Mucosa of descending colon (tissue), 3 donors: ENCODE measurements at regions not wholly inside any gene's neighbourhood (a gene's known extent, or its start where the extent isn't known, plus 50 kb on each side); places are given as distances from the start of the nearest gene placed in this dataset.
"Not testable (repeated sequence)": the region's sequence is repeated elsewhere in the genome, so short reads cannot be mapped to it uniquely, and the experiment has no call there.

Source experiments
- ATAC-seq: fragments of 200-7000 bp; cut with Tn5 transposase; one replicate; pipeline ENCODE4 v1.9.1; 2020; ENCODE audit warnings: mild to moderate bottlenecking, moderate library complexity
- DNase-seq, 3 donors: peaks; one replicate each; pipeline ENCODE4 v3.0.0-alpha.2; 2020
- H3K36me3 ChIP-seq: fragments of 200-600 bp; one replicate; pipeline ENCODE4 v1.8.0; 2021; ENCODE audit warnings: low read depth, mild to moderate bottlenecking
- H3K4me1 ChIP-seq: fragments of 200-600 bp; one replicate; pipeline ENCODE4 v1.8.0; 2021; ENCODE audit warnings: low read depth, mild to moderate bottlenecking
- H3K4me3 ChIP-seq: fragments of 200-600 bp; one replicate; pipeline ENCODE4 v1.8.0; 2021; ENCODE audit warnings: mild to moderate bottlenecking
- H3K9me3 ChIP-seq: fragments of 200-600 bp; one replicate; pipeline ENCODE4 v1.8.0; 2021; ENCODE audit warnings: mild to moderate bottlenecking
- CTCF ChIP-seq: fragments of 200-600 bp; IDR thresholded peaks from one replicate; pipeline ENCODE4 v1.8.0; 2022; ENCODE audit warnings: antibody characterized with exemption, mild to moderate bottlenecking
- intact Hi-C, 2 donors: fragments of 100-400 bp; cut with DNase I in 1 of 2; cut with micrococcal nuclease in 1 of 2; formaldehyde crosslinking; loops; one replicate each; pipeline versions ENCODE4 v1.11.0 to v1.11.1; 2022; cut with DNase I, micrococcal nuclease
- donor health status: DM: no; HTN: no; CAD: no; lungs with moderate emphysema.
- donor health status: DM: no; HTN: no; CAD: no.
- donor health status: DM: no; HTN: yes; CAD: no.

GRCh38 chr9:85471791-85472190 is 270.0 kb downstream of the AGTPBP1 start:
- Histone ChIP-seq H3K9me3 (no peaks in the 10 kb centered on the region), H3K36me3 (no peaks in the 10 kb centered on the region), H3K4me3 (no peak overlapping the region), H3K4me1 (no peaks in the 10 kb centered on the region)
- no peak for TF ChIP-seq CTCF
- intact Hi-C loops: no loop called here
- ATAC-seq: no peak
- no peak for DNase-seq

DNA sequence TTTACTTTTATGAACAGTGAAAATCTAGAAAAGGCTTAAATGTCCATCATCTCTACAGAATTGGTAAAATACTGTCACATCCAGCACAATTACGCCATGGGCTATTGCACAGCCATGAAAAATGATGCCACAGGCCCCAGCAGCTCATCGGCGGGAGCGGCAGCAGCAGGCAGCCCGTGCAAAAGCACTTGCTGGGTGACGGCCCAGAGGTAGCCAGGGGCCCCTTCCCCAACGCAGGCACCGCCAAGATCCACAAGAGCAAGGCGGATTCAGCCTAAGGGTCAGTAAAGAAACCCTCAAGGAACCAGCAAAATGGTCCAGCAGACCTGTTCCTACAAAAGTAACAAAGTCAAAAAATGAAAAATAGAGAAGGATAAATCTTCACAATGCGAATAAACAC is 272.7 kb downstream of the AGTPBP1 start:
- no peak for TF ChIP-seq CTCF
- intact Hi-C loops: no loop called here
- H3K4me1 ChIP-seq: no peaks in the 10 kb centered on the region
- ATAC-seq (no peak), DNase-seq (no peak)
- H3K36me3 ChIP-seq: no peaks in the 10 kb centered on the region
- H3K4me3 ChIP-seq: no peak overlapping the region
- no peaks in the 10 kb centered on the region for H3K9me3 ChIP-seq

DNA sequence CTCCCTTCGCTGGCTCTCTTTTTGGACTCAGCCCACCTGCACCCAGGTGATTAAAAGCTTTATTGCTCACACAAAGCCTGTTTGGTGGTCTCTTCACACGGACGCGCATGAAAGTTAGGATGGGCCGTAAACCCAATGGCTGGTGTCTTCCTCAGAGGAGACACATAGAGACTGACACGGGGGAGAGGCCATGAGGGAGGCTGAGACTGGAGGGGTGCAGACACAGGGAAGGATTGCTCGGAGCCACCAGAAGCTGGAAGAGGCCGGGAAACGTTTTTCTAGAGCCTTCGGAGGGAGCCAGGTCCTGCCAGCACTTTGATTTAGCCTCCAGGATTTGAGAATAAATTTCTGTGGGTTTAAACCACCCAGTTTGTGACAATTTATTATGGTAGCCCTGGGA is 274.9 kb downstream of the AGTPBP1 start:
- ATAC-seq: no peak
- Histone ChIP-seq H3K9me3 (no peaks in the 10 kb centered on the region), H3K4me1 (no peaks in the 10 kb centered on the region), H3K4me3 (no peak overlapping the region), H3K36me3 (no peaks in the 10 kb centered on the region)
- intact Hi-C loops: no loop called here
- DNase-seq: no peak
- TF ChIP-seq CTCF: no peak

DNA sequence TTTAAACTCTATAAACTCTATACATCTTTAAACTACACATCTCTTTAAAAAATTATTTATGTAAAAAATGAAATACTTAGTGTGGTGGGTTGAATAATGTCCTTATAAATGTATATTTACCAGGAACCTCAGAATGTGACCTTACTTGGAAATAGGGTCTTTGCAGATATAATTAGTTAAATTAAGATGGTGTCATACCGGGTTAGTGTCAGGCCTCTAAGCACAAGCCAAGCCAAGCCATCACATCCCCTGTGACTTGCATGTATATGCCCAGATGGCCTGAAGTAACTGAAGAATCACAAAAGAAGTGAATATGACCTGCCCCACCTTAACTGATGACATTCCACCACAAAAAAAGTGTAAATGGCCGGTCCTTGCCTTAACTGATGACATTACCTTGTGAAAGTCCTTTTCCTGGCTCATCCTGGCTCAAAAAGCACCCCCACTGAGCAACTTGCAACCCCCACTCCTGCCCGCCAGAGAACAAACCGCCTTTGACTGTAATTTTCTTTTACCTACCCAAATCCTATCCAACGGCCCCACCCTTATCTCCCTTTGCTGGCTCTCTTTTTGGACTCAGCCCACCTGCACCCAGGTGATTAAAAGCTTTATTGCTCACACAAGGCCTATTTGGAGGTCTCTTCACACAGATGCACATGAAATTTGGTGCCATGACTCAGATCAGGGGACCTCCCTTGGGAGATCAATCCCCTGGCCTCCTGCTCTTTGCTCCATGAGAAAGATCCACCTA is 283.5 kb downstream of the AGTPBP1 start:
- intact Hi-C loops, H3K36me3 ChIP-seq, H3K4me1 ChIP-seq, H3K4me3 ChIP-seq, DNase-seq, H3K9me3 ChIP-seq, ATAC-seq: not testable (repeated sequence)

GRCh38 chr9:85453850-85454249 is 287.9 kb downstream of the AGTPBP1 start:
- Histone ChIP-seq H3K36me3 (no peaks in the 10 kb centered on the region), H3K4me3 (no peak overlapping the region), H3K9me3 (no peaks in the 10 kb centered on the region), H3K4me1 (no peaks in the 10 kb centered on the region)
- TF ChIP-seq CTCF: no peak
- no peak for ATAC-seq
- DNase-seq: no peak
- intact Hi-C loops: no loop called here

- Histone ChIP-seq H3K36me3 (no peaks in the 10 kb centered on the region), H3K9me3 (no peaks in the 10 kb centered on the region), H3K4me1 (no peaks in the 10 kb centered on the region), H3K4me3 (no peak overlapping the region)
- no peak for TF ChIP-seq CTCF
- intact Hi-C loops: no loop called here
- ATAC-seq (no peak), DNase-seq (no peak)
These were observed 288.9 kb downstream of the AGTPBP1 start for GRCh38 chr9:85452841-85453240.
